Peyer's patch (tissue), 4 donors: ENCODE measurements at regions not wholly inside any gene's neighbourhood (a gene's known extent, or its start where the extent isn't known, plus 50 kb on each side); places are given as distances from the start of the nearest gene placed in this dataset.

Experiments
- POLR2A ChIP-seq, 2 donors: fragments of 450-650 bp; IDR thresholded peaks; one replicate each; pipeline ENCODE4 v1.5.1; 2017; ENCODE audit warnings: antibody characterized with exemption in 2 of 2, mild to moderate bottlenecking in 2 of 2, moderate library complexity in 2 of 2
- TF ChIP-seq, protein P1 (sequence below), 6 experiments: fragments of 450-650 bp in 4 of 6; fragments of 200-600 bp in 2 of 6; sonication (generic) in 1 of 6; IDR thresholded peaks; one replicate each; pipeline ENCODE4 v1.5.1; 2017 to 2019; ENCODE audit warnings: antibody characterized with exemption in 6 of 6, mild to moderate bottlenecking in 3 of 6, moderate library complexity in 1 of 6

- TF ChIP-seq, protein P1, sequence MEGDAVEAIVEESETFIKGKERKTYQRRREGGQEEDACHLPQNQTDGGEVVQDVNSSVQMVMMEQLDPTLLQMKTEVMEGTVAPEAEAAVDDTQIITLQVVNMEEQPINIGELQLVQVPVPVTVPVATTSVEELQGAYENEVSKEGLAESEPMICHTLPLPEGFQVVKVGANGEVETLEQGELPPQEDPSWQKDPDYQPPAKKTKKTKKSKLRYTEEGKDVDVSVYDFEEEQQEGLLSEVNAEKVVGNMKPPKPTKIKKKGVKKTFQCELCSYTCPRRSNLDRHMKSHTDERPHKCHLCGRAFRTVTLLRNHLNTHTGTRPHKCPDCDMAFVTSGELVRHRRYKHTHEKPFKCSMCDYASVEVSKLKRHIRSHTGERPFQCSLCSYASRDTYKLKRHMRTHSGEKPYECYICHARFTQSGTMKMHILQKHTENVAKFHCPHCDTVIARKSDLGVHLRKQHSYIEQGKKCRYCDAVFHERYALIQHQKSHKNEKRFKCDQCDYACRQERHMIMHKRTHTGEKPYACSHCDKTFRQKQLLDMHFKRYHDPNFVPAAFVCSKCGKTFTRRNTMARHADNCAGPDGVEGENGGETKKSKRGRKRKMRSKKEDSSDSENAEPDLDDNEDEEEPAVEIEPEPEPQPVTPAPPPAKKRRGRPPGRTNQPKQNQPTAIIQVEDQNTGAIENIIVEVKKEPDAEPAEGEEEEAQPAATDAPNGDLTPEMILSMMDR (IDR thresholded peaks at IDR 0.05) = no peak
- no peak for TF ChIP-seq POLR2A (IDR thresholded peaks at IDR 0.05)
These were observed 164.7 kb downstream of the CHIC2 start for GRCh38 chr4:53899586-53900270.
